Liver (tissue), 3 donors: ENCODE measurements at regions not wholly inside any gene's neighbourhood (a gene's known extent, or its start where the extent isn't known, plus 50 kb on each side); places are given as distances from the start of the nearest gene placed in this dataset.

ENCODE experiments used
- ATF3 ChIP-seq: IDR thresholded peaks from 2 replicates; pipeline ENCODE4 v1.6.1; 2016; ENCODE audit warnings: antibody characterized with exemption
- CTCF ChIP-seq: fragments of 150-350 bp; IDR thresholded peaks from 2 replicates; pipeline ENCODE4 v1.5.1; 2017; ENCODE audit warnings: improper control_type of control experiment, low read depth, low read length; ENCODE audit not compliant: missing input control
- EGR1 ChIP-seq, 2 donors: IDR thresholded peaks; 2 replicates each; pipeline ENCODE4 v1.6.1; 2016 to 2018; ENCODE audit warnings: antibody characterized with exemption in 2 of 2, low read depth in 2 of 2
- GABPA ChIP-seq, 2 donors: IDR thresholded peaks in 1 of 2; conservative IDR thresholded peaks in 1 of 2; 2 replicates each; pipeline ENCODE4 v1.6.1; 2016; ENCODE audit warnings: antibody characterized with exemption in 2 of 2, mild to moderate bottlenecking in 1 of 2, moderate library complexity in 1 of 2
- JUND ChIP-seq, 2 donors: IDR thresholded peaks; 2 replicates each; pipeline ENCODE4 v1.6.1; 2016; ENCODE audit warnings: antibody characterized with exemption in 2 of 2
- MAX ChIP-seq: IDR thresholded peaks from 2 replicates; pipeline ENCODE4 v1.6.1; 2016; ENCODE audit warnings: antibody characterized with exemption
- REST ChIP-seq: IDR thresholded peaks from 2 replicates; pipeline ENCODE4 v1.6.1; 2016; ENCODE audit warnings: antibody characterized with exemption, mild to moderate bottlenecking
- SP1 ChIP-seq: IDR thresholded peaks from 2 replicates; pipeline ENCODE4 v1.6.1; 2018; ENCODE audit warnings: antibody characterized with exemption, mild to moderate bottlenecking
- TAF1 ChIP-seq: conservative IDR thresholded peaks from 2 replicates; pipeline ENCODE4 v1.6.1; 2016; ENCODE audit warnings: antibody characterized with exemption, mild to moderate bottlenecking
- donor health status: healthy.
- donor health status: healthy.

- TF ChIP-seq CTCF (no peak), MAX (no peak), JUND (IDR thresholded peaks at IDR 0.05) (no peak), SP1 (no peak), TAF1 (no peak), EGR1 (IDR thresholded peaks at IDR 0.05; ENCODE audit: low read depth in 2 of 2) (no peak), REST (no peak), GABPA (IDR thresholded peaks at IDR 0.05 in 1 of 2, conservative IDR thresholded peaks at IDR 0.05 in 1 of 2) (no peak), ATF3 (no peak)
Observed at GRCh38 chr1:83490988-83491387, 507.9 kb downstream of the TTLL7 start.
